Thymus (tissue), 11 donors: ENCODE measurements at regions not wholly inside any gene's neighbourhood (a gene's known extent, or its start where the extent isn't known, plus 50 kb on each side); places are given as distances from the start of the nearest gene placed in this dataset.
"Not testable (repeated sequence)": the region's sequence is repeated elsewhere in the genome, so short reads cannot be mapped to it uniquely, and the experiment has no call there.

Experiments
- DNase-seq, 9 donors: peaks; one replicate each; pipeline ENCODE4 v3.0.0-alpha.2; 2013; ENCODE audit warnings: low spot score in 9 of 9, low read depth in 6 of 9, missing footprints in 1 of 9
- H3K27ac ChIP-seq, 2 donors: one replicate each; pipeline ENCODE4 v1.5.1; 2013; ENCODE audit warnings: control low read depth in 1 of 2, low read depth in 1 of 2, low read length in 1 of 2, mild to moderate bottlenecking in 1 of 2, moderate library complexity in 1 of 2
- H3K27me3 ChIP-seq, 2 donors: one replicate each; pipeline ENCODE4 v1.5.1; 2013; ENCODE audit warnings: low read length in 1 of 2; ENCODE audit not compliant: control insufficient read depth in 2 of 2, insufficient read depth in 1 of 2
- H3K36me3 ChIP-seq, 2 donors: one replicate each; pipeline ENCODE4 v1.5.1; 2013; ENCODE audit warnings: low read length in 1 of 2, mild to moderate bottlenecking in 1 of 2, moderate library complexity in 1 of 2; ENCODE audit not compliant: control insufficient read depth in 2 of 2, insufficient read depth in 2 of 2
- H3K4me1 ChIP-seq, 2 donors: one replicate each; pipeline ENCODE4 v1.5.1; 2013; ENCODE audit warnings: low read length in 2 of 2; ENCODE audit not compliant: control insufficient read depth in 2 of 2, insufficient read depth in 2 of 2
- H3K4me3 ChIP-seq, 2 donors: one replicate each; pipeline ENCODE4 v1.5.1; 2013; ENCODE audit warnings: low read length in 2 of 2, control low read depth in 1 of 2, mild to moderate bottlenecking in 1 of 2
- H3K9me3 ChIP-seq, 2 donors: one replicate each; pipeline ENCODE4 v1.5.1; 2013; ENCODE audit warnings: low read length in 1 of 2, mild to moderate bottlenecking in 1 of 2; ENCODE audit not compliant: control insufficient read depth in 2 of 2, insufficient read depth in 1 of 2
- WGBS: extraction: QIAGEN DNeasy Blood & Tissue Kit; methylation state at CpG from one replicate; pipeline ENCODE4 v1.1.7; 2013; 5-methylcytosine and 5-hydroxymethylcytosine counted together
- donor health status: healthy.

DNA sequence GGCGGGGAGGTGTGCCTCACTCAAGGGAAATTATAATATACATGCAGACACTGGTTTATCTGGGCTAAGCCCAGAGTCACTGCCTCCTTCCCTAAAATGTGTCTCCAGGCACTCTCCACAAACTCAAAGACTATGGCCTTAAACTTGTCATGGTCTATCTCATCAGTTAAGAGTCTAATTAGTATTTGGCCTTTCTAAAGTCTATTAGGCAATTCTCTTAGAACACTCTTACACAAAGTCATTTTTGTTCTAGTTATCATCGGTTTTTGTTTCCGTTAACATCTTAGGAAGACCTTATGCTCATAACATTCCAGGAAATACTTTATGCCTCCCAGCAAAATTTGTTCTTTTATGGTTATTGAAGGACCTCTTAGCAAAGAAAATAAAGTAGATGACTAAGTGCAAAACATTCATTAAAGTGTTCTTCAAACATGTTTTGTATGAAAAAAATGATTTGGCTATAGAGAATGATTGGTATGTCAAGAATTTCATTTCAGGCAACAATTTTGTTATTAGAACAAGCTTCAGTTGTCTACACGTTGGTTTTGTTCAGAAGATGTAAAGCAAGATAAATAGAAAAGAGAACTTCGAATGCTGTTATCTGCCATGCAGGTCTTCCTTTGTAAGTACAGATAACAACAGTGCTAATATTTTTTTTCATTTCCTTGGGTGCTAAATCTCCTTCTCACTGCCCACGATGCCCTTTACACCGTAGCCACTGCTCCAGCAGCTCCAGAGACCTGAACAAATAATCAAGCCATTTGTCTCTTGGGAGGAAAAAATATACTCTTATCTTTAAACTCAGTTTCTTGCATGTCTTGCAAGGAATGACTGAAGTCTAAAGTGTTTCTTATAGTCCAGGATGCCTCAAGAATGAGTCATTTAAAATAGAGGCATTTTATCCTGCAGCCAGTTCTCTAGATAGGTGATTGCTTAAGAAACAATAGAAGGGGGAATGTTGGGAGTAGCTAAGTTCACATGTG, 170.4 kb downstream of the HTR1B start:
- Histone ChIP-seq H3K27me3 (no peaks in the 10 kb centered on the region), H3K27ac (no peak overlapping the region), H3K4me1 (no peaks in the 10 kb centered on the region), H3K4me3 (no peak overlapping the region), H3K9me3 (no peaks in the 10 kb centered on the region), H3K36me3 (no peaks in the 10 kb centered on the region)
- no peak for DNase-seq
- WGBS, result 37% methylated on average over 7 of the region's 7 CpGs

GRCh38 chr6:77290798-77291197, 172.5 kb downstream of the HTR1B start:
- H3K27me3 ChIP-seq, result no peaks in the 10 kb centered on the region
- WGBS, result 94% methylated on average over 1 of the region's 1 CpG
- no peaks in the 10 kb centered on the region for H3K36me3 ChIP-seq
- no peaks in the 10 kb centered on the region for H3K9me3 ChIP-seq
- no peak for DNase-seq
- H3K4me1 ChIP-seq, result no peaks in the 10 kb centered on the region
- H3K4me3 ChIP-seq, result no peak overlapping the region
- H3K27ac ChIP-seq, result no peak overlapping the region

GRCh38 chr6:77286541-77286940, 176.8 kb downstream of the HTR1B start:
- Histone ChIP-seq H3K4me1 (no peaks in the 10 kb centered on the region), H3K4me3 (no peak overlapping the region), H3K27me3 (no peaks in the 10 kb centered on the region), H3K36me3 (no peaks in the 10 kb centered on the region), H3K9me3 (no peaks in the 10 kb centered on the region), H3K27ac (no peak overlapping the region)
- 96% methylated on average over 3 of the region's 3 CpGs for WGBS
- no peak for DNase-seq

DNA sequence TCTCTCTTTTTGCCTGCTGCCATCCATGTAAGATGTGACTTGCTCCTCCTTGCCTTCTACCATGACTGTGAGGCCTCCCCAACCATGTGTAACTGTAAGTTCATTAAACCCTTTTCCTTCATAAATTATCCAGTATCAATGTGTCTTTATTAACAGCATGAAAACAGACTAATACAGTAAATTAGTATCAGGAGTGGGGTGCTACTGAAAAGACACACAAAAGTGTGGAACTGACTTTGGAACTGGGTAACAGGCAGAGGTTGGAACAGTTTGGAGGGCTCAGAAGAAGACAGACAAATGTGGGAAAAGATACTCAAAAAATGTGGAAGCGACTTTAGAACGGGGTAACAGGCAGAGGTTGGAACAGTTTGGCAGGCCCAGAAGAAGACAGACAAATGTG, 189.4 kb downstream of the HTR1B start:
- Histone ChIP-seq H3K4me3 (no peak overlapping the region), H3K4me1 (no peaks in the 10 kb centered on the region), H3K9me3 (peaks cover 3 to 7% of the 10 kb centered on the region in 2 donors), H3K36me3 (no peaks in the 10 kb centered on the region), H3K27me3 (no peaks in the 10 kb centered on the region), H3K27ac (no peak overlapping the region)
- 97% methylated on average over 2 of the region's 2 CpGs for WGBS
- no peak for DNase-seq

DNA sequence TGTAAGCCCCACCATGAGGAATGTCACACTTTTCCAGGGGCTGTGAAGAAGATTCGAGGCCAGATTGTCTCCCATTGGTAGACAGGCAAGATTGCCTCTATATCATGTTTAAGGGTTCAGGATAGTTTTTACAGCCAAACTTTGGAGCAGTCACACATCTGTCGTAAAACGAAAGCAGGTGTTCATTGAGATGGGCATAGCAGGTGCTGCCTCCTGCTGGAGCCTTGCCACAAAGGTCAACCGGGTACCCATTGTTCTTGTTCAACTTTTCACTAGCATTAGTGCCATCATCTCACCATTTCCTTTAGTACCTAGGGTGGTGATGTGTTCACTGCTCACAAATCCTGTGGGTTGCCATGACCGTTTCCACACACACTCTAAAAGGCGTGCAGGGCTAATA, 198.3 kb downstream of the HTR1B start:
- DNase-seq, result no peak
- Histone ChIP-seq H3K4me3 (no peak overlapping the region), H3K27me3 (no peaks in the 10 kb centered on the region), H3K27ac (no peak overlapping the region), H3K36me3 (no peaks in the 10 kb centered on the region), H3K9me3 (peaks cover 0 to 5% of the 10 kb centered on the region in 2 donors), H3K4me1 (no peaks in the 10 kb centered on the region)
- WGBS, result 90% methylated on average over 6 of the region's 6 CpGs

DNA sequence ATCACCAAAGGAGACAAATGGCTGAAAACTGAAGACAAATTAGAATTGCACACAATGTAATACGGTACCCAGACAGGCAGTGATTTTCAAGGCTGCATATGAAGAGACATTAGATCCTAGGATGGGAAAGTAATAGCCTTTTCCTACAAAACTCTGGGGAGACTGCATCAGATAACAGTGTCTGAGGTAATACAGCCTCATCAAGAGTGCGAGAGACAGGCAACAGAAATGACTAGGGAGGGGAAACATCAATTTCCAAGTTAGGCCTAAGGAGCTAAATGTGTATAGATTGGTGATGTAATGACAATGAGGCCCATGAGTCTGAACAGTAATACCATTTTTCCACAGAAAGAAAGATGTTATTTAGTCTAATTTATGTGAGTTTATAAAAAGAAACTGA, 200.3 kb downstream of the HTR1B start:
- no peaks in the 10 kb centered on the region for H3K27me3 ChIP-seq
- 94% methylated on average over 2 of the region's 2 CpGs for WGBS
- no peaks in the 10 kb centered on the region for H3K36me3 ChIP-seq
- peaks cover 0 to 5% of the 10 kb centered on the region in 2 donors for H3K9me3 ChIP-seq
- no peak overlapping the region for H3K27ac ChIP-seq
- DNase-seq, result no peak
- no peaks in the 10 kb centered on the region for H3K4me1 ChIP-seq
- H3K4me3 ChIP-seq, result no peak overlapping the region

- not testable (repeated sequence) for DNase-seq, H3K27ac ChIP-seq, H3K27me3 ChIP-seq, H3K4me1 ChIP-seq, H3K36me3 ChIP-seq, H3K4me3 ChIP-seq, H3K9me3 ChIP-seq
- 80% methylated on average over 7 of the region's 7 CpGs for WGBS
These were observed 211.5 kb downstream of the HTR1B start for GRCh38 chr6:77251801-77252200.

GRCh38 chr6:77249560-77249959, 213.7 kb downstream of the HTR1B start:
- Histone ChIP-seq H3K9me3 (peaks cover 0 to 6% of the 10 kb centered on the region in 2 donors), H3K4me3 (no peak overlapping the region), H3K27ac (no peak overlapping the region), H3K4me1 (no peaks in the 10 kb centered on the region), H3K27me3 (no peaks in the 10 kb centered on the region), H3K36me3 (no peaks in the 10 kb centered on the region)
- DNase-seq, result no peak
- 81% methylated on average over 1 of the region's 1 CpG for WGBS

DNA sequence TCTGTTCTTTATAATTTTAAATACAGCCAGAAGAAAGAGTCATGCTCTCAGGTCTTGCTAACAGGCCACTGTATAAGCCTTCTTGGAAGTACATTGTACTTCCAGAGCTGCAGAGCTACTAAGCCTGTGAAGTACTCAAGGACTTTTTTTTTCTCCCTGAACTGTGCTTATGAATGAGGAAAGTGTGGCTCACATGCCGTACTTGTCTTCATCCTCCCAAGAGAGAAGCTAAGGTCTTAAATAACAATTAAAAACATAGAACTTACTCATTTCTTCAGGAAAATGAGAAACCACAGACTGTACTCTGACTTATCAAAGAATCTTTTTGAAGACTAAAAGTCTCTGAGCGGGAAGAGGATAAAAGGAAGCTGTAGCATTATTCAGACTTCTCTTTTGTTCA, 218.3 kb downstream of the HTR1B start:
- WGBS, result 54% methylated on average over 2 of the region's 2 CpGs
- Histone ChIP-seq H3K9me3 (no peaks in the 10 kb centered on the region), H3K4me3 (no peak overlapping the region), H3K36me3 (no peaks in the 10 kb centered on the region), H3K4me1 (no peaks in the 10 kb centered on the region), H3K27me3 (no peaks in the 10 kb centered on the region), H3K27ac (no peak overlapping the region)
- peak in 1 of 9 donors; percentile 1 for DNase-seq
